Sigmoid colon (tissue), 3 donors: ENCODE measurements at regions not wholly inside any gene's neighbourhood (a gene's known extent, or its start where the extent isn't known, plus 50 kb on each side); places are given as distances from the start of the nearest gene placed in this dataset.

ENCODE experiments used
- CTCF ChIP-seq, 4 experiments: fragments of 450-650 bp in 3 of 4; fragments of 200-600 bp in 1 of 4; IDR thresholded peaks; one replicate each; pipeline ENCODE4 v1.5.1; 2016 to 2019; ENCODE audit warnings: antibody characterized with exemption in 4 of 4, mild to moderate bottlenecking in 3 of 4, moderate library complexity in 2 of 4
- POLR2A ChIP-seq, 2 donors: fragments of 450-650 bp; IDR thresholded peaks; one replicate each; pipeline ENCODE4 v1.6.1; 2016; ENCODE audit warnings: antibody characterized with exemption in 2 of 2, mild to moderate bottlenecking in 2 of 2, moderate library complexity in 2 of 2

- TF ChIP-seq CTCF (IDR thresholded peaks at IDR 0.05) = no peak
- no peak for TF ChIP-seq POLR2A (IDR thresholded peaks at IDR 0.05)
Observed at GRCh38 chr5:159620853-159621540, 290.7 kb upstream of the IL12B start.
